ENCODE measurements at regions not wholly inside any gene's neighbourhood (a gene's known extent, or its start where the extent isn't known, plus 50 kb on each side); places are given as distances from the start of the nearest gene placed in this dataset.

DNA sequence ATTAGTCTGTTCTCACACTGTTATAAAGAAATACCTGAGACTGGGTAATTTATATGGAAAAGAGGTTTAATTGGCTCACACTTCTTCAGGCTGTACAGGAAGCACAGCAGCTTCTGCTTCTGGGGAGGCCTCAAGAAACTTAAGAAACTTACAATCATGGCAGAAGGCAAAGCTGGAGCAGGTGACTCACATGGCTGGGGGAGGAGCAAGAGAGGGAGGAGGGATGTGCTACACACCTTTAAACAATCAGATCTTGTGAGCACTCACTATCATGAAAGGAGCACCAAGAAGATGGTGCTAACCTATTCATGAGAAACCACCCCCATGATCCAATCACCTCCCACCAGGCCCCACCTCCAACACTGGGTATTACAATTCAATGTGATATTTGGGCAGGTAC is 381.6 kb downstream of the ETS1 start:
- H3K27ac ChIP-seq (ENCODE audit: low read depth), result no peak overlapping the region
- Mint-ChIP-seq H3K27ac (no peak overlapping the region), H3K4me3 (no peak overlapping the region), H3K27me3 (ENCODE audit: insufficient read depth, low read depth, poor library complexity) (peaks cover 2% of the 10 kb centered on the region), H3K4me1 (no peaks in the 10 kb centered on the region), H3K36me3 (ENCODE audit: low read depth) (no peaks in the 10 kb centered on the region), H3K9me3 (no peaks in the 10 kb centered on the region)
- H4K20me1 ChIP-seq (replicated peaks; ENCODE audit: insufficient read depth), result no peaks in the 10 kb centered on the region
- H3F3A ChIP-seq (replicated peaks; ENCODE audit: low read depth), result no peaks in the 10 kb centered on the region
- no peak overlapping the region for H2AFZ ChIP-seq
- TF ChIP-seq, protein P1, sequence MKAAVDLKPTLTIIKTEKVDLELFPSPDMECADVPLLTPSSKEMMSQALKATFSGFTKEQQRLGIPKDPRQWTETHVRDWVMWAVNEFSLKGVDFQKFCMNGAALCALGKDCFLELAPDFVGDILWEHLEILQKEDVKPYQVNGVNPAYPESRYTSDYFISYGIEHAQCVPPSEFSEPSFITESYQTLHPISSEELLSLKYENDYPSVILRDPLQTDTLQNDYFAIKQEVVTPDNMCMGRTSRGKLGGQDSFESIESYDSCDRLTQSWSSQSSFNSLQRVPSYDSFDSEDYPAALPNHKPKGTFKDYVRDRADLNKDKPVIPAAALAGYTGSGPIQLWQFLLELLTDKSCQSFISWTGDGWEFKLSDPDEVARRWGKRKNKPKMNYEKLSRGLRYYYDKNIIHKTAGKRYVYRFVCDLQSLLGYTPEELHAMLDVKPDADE (IDR thresholded peaks at IDR 0.05), result no peak
- TF ChIP-seq EZH2phosphoT487 (IDR thresholded peaks at IDR 0.05; ENCODE audit: unreplicated experiment), result no peak
- TF ChIP-seq, protein P2, sequence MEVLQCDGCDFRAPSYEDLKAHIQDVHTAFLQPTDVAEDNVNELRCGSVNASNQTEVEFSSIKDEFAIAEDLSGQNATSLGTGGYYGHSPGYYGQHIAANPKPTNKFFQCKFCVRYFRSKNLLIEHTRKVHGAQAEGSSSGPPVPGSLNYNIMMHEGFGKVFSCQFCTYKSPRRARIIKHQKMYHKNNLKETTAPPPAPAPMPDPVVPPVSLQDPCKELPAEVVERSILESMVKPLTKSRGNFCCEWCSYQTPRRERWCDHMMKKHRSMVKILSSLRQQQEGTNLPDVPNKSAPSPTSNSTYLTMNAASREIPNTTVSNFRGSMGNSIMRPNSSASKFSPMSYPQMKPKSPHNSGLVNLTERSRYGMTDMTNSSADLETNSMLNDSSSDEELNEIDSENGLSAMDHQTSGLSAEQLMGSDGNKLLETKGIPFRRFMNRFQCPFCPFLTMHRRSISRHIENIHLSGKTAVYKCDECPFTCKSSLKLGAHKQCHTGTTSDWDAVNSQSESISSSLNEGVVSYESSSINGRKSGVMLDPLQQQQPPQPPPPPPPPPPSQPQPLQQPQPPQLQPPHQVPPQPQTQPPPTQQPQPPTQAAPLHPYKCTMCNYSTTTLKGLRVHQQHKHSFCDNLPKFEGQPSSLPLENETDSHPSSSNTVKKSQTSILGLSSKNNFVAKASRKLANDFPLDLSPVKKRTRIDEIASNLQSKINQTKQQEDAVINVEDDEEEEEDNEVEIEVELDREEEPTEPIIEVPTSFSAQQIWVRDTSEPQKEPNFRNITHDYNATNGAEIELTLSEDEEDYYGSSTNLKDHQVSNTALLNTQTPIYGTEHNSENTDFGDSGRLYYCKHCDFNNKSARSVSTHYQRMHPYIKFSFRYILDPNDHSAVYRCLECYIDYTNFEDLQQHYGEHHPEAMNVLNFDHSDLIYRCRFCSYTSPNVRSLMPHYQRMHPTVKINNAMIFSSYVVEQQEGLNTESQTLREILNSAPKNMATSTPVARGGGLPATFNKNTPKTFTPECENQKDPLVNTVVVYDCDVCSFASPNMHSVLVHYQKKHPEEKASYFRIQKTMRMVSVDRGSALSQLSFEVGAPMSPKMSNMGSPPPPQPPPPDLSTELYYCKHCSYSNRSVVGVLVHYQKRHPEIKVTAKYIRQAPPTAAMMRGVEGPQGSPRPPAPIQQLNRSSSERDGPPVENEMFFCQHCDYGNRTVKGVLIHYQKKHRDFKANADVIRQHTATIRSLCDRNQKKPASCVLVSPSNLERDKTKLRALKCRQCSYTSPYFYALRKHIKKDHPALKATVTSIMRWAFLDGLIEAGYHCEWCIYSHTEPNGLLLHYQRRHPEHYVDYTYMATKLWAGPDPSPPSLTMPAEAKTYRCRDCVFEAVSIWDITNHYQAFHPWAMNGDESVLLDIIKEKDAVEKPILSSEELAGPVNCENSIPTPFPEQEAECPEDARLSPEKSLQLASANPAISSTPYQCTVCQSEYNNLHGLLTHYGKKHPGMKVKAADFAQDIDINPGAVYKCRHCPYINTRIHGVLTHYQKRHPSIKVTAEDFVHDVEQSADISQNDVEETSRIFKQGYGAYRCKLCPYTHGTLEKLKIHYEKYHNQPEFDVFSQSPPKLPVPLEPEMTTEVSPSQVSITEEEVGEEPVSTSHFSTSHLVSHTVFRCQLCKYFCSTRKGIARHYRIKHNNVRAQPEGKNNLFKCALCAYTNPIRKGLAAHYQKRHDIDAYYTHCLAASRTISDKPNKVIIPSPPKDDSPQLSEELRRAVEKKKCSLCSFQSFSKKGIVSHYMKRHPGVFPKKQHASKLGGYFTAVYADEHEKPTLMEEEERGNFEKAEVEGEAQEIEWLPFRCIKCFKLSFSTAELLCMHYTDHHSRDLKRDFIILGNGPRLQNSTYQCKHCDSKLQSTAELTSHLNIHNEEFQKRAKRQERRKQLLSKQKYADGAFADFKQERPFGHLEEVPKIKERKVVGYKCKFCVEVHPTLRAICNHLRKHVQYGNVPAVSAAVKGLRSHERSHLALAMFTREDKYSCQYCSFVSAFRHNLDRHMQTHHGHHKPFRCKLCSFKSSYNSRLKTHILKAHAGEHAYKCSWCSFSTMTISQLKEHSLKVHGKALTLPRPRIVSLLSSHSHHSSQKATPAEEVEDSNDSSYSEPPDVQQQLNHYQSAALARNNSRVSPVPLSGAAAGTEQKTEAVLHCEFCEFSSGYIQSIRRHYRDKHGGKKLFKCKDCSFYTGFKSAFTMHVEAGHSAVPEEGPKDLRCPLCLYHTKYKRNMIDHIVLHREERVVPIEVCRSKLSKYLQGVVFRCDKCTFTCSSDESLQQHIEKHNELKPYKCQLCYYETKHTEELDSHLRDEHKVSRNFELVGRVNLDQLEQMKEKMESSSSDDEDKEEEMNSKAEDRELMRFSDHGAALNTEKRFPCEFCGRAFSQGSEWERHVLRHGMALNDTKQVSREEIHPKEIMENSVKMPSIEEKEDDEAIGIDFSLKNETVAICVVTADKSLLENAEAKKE (CRISPR knock-in tag; IDR thresholded peaks at IDR 0.05), result no peak
- TF ChIP-seq CREB1 (CRISPR knock-in tag; IDR thresholded peaks at IDR 0.05; ENCODE audit: low read depth), result no peak
- TF ChIP-seq NANOG (IDR thresholded peaks at IDR 0.05; ENCODE audit: borderline replicate concordance), result no peak
- TF ChIP-seq ZNF331 (CRISPR knock-in tag; IDR thresholded peaks at IDR 0.05; ENCODE audit: low read depth), result no peak
- TF ChIP-seq JUNB (IDR thresholded peaks at IDR 0.05; ENCODE audit: unreplicated experiment), result no peak
- no peak for TF ChIP-seq EZH2 (IDR thresholded peaks at IDR 0.05; ENCODE audit: low read depth, unreplicated experiment)
- TF ChIP-seq ZNF114 (CRISPR knock-in tag; IDR thresholded peaks at IDR 0.05), result no peak
- no peaks in the 10 kb centered on the region for H3K79me2 ChIP-seq (replicated peaks; ENCODE audit: insufficient read depth)
- ATAC-seq, result no peak
- no peaks in the 10 kb centered on the region for H3K4me1 ChIP-seq (ENCODE audit: insufficient read depth)
- no peak overlapping the region for H3K4me2 ChIP-seq
- no peaks in the 10 kb centered on the region for H3K27me3 ChIP-seq (ENCODE audit: insufficient read depth)
- H3K36me3 ChIP-seq (ENCODE audit: insufficient read depth), result no peaks in the 10 kb centered on the region
- no peak overlapping the region for H3K4me3 ChIP-seq
- no peak for DNase-seq (ENCODE audit: low spot score)
- H3K9me2 ChIP-seq (ENCODE audit: insufficient read depth), result peaks cover 5% of the 10 kb centered on the region; the same call in 1 of the 2 replicates

Data from GM23338 (cell line).